Uterus (tissue), 3 donors: ENCODE measurements at regions not wholly inside any gene's neighbourhood (a gene's known extent, or its start where the extent isn't known, plus 50 kb on each side); places are given as distances from the start of the nearest gene placed in this dataset.

ENCODE experiments used
- DNase-seq, 2 donors: peaks; one replicate each; pipeline ENCODE4 v3.0.0-alpha.2; 2019 to 2020
- H3K27ac ChIP-seq, 2 donors: fragments of 200-600 bp; sonication (generic); 1 replicate in 1 of 2; 2 replicates in 1 of 2; pipeline ENCODE4 v1.5.1; 2016 to 2018
- H3K27me3 ChIP-seq, 2 donors: fragments of 200-600 bp; sonication (generic); one replicate each; pipeline ENCODE4 v1.5.1; 2018 to 2019; ENCODE audit warnings: control low read depth in 1 of 2
- H3K36me3 ChIP-seq, 2 donors: fragments of 200-600 bp; sonication (generic); one replicate each; pipeline ENCODE4 v1.5.1; 2019; ENCODE audit warnings: control low read depth in 1 of 2
- H3K4me1 ChIP-seq, 2 donors: fragments of 200-600 bp; sonication (generic); one replicate each; pipeline ENCODE4 v1.5.1; 2018 to 2019; ENCODE audit warnings: control low read depth in 1 of 2
- H3K4me3 ChIP-seq, 2 donors: fragments of 200-600 bp; sonication (generic); 1 replicate in 1 of 2; 2 replicates in 1 of 2; pipeline ENCODE4 v1.5.1; 2018 to 2019; ENCODE audit warnings: mild to moderate bottlenecking in 1 of 2
- H3K9me3 ChIP-seq, 2 donors: fragments of 200-600 bp; sonication (generic); one replicate each; pipeline ENCODE4 v1.5.1; 2019; ENCODE audit warnings: control low read depth in 1 of 2
- POLR2A ChIP-seq, 2 donors: fragments of 450-650 bp; IDR thresholded peaks; one replicate each; pipeline ENCODE4 v1.6.1; 2016; ENCODE audit warnings: antibody characterized with exemption in 2 of 2, mild to moderate bottlenecking in 1 of 2, moderate library complexity in 1 of 2
- intact Hi-C: fragments of 100-400 bp; cut with DNase I; formaldehyde crosslinking; loops from one replicate; pipeline ENCODE4 v1.15.1; 2023; ENCODE audit warnings: low total_unique reads
- TF ChIP-seq, protein P1 (sequence below), 4 experiments: fragments of 200-600 bp in 2 of 4; fragments of 450-650 bp in 2 of 4; sonication (generic) in 2 of 4; IDR thresholded peaks; one replicate each; pipeline ENCODE4 v1.5.1; 2016 to 2019; ENCODE audit warnings: antibody characterized with exemption in 4 of 4, mild to moderate bottlenecking in 2 of 4, moderate library complexity in 1 of 4
- donor health status: DM: yes; HTN: yes; CAD: no.

DNA sequence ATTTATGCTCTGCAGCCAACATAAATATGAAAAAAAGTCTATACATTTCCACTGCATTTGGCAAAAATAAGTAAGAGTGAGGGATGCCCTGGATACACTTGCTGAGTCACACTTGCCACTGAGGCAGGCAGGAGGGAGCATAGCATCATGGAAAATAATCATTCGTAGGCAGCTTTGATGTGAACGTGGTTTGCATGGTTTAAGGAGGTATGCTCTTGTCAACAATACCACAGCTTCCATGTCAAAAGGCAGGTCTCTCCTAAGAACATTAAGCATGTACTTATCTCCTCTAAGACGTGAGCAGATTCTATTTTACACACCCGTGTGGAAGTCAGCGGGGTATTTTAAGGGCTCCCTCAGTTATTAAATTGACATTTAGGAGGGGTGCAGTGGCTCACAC is 89.2 kb upstream of the WDR11 start:
- intact Hi-C loops, result no loop called here
- H3K4me3 ChIP-seq, result no peak overlapping the region
- no peak overlapping the region for H3K27ac ChIP-seq
- no peaks in the 10 kb centered on the region for H3K27me3 ChIP-seq
- TF ChIP-seq, protein P1, sequence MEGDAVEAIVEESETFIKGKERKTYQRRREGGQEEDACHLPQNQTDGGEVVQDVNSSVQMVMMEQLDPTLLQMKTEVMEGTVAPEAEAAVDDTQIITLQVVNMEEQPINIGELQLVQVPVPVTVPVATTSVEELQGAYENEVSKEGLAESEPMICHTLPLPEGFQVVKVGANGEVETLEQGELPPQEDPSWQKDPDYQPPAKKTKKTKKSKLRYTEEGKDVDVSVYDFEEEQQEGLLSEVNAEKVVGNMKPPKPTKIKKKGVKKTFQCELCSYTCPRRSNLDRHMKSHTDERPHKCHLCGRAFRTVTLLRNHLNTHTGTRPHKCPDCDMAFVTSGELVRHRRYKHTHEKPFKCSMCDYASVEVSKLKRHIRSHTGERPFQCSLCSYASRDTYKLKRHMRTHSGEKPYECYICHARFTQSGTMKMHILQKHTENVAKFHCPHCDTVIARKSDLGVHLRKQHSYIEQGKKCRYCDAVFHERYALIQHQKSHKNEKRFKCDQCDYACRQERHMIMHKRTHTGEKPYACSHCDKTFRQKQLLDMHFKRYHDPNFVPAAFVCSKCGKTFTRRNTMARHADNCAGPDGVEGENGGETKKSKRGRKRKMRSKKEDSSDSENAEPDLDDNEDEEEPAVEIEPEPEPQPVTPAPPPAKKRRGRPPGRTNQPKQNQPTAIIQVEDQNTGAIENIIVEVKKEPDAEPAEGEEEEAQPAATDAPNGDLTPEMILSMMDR (IDR thresholded peaks at IDR 0.05), result no peak
- TF ChIP-seq POLR2A (IDR thresholded peaks at IDR 0.05), result no peak
- no peak for DNase-seq
- no peaks in the 10 kb centered on the region for H3K9me3 ChIP-seq
- H3K4me1 ChIP-seq, result no peaks in the 10 kb centered on the region
- H3K36me3 ChIP-seq, result no peaks in the 10 kb centered on the region

DNA sequence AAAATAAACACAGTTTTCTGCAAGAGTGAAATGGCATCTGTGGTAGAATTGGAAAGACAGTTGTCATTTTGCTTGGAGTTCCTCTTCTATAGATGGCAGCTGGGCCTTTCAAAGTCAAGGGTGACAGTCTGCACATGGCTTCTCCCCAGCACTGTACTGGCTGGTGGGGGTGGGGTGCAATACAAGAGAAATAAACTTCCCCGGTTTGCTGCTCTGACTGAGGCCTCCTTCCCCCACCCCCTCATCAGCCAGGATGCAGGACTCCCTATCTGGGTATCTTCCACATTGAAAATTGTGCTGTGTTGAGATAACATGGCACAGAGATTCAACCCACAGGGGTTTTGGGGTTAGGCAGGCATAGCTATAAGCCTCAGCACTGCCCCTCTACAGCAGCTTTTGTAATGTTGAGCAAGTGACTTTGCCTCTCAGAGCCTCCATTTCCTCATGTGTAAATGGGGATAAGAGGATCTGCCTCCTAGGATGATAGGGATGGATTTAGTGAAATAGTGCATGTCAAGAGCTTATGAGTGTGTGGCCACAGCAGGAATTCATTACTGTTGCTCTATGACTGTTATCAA is 85.8 kb upstream of the WDR11 start:
- Histone ChIP-seq H3K27me3 (no peaks in the 10 kb centered on the region), H3K27ac (no peak overlapping the region), H3K36me3 (no peaks in the 10 kb centered on the region), H3K4me1 (no peaks in the 10 kb centered on the region), H3K4me3 (no peak overlapping the region), H3K9me3 (no peaks in the 10 kb centered on the region)
- DNase-seq, result no peak
- TF ChIP-seq, protein P1 (IDR thresholded peaks at IDR 0.05), result no peak
- no peak for TF ChIP-seq POLR2A (IDR thresholded peaks at IDR 0.05)
- intact Hi-C loops, result no loop called here

DNA sequence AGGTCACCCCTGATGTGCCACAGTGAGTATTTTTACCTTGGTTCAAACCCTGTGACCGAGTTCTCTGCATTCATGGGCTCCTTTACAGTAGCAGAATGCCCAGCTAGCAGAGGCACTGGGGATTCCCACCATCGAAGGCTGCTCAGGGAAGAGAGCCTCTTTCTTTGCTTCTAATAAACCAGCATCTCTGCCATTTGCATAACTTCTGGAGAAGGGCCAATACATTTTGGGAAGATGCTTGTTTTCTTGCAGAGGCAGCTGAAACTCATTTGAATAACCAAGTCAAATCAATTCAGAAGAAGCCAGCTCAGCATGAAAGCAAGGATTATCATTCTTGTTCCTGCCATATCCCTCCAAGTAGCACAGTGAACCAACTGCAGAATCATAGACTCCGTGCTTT is 82.9 kb upstream of the WDR11 start:
- DNase-seq, result no peak
- Histone ChIP-seq H3K4me1 (no peaks in the 10 kb centered on the region), H3K9me3 (no peaks in the 10 kb centered on the region), H3K27me3 (no peaks in the 10 kb centered on the region), H3K27ac (no peak overlapping the region), H3K4me3 (no peak overlapping the region), H3K36me3 (no peaks in the 10 kb centered on the region)
- TF ChIP-seq, protein P1 (IDR thresholded peaks at IDR 0.05), result no peak
- TF ChIP-seq POLR2A (IDR thresholded peaks at IDR 0.05), result no peak
- intact Hi-C loops, result no loop called here

DNA sequence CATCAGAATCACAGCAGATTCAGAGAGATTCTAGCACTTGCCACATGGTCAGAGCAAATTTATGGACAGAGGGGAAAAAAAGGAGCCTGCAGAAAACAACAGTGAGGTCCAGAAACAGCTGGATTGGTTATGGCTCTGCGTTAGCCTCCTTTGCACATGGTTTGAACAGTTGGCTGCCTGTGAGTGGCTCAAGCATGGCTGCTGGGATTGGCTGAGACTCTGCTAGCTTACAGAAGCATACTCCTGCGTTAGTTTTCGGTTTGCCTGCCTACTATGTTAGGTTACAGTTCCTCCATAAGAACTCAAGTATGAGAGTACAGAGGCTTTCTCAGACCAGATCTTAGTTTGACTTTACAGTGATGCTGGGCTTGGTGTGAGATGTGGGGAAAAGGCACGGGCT is 80.7 kb upstream of the WDR11 start:
- Histone ChIP-seq H3K27me3 (no peaks in the 10 kb centered on the region), H3K4me3 (no peak overlapping the region), H3K4me1 (no peaks in the 10 kb centered on the region), H3K36me3 (no peaks in the 10 kb centered on the region), H3K9me3 (no peaks in the 10 kb centered on the region), H3K27ac (no peak overlapping the region)
- TF ChIP-seq, protein P1 (IDR thresholded peaks at IDR 0.05), result no peak
- no peak for TF ChIP-seq POLR2A (IDR thresholded peaks at IDR 0.05)
- intact Hi-C loops, result no loop called here
- DNase-seq, result no peak

DNA sequence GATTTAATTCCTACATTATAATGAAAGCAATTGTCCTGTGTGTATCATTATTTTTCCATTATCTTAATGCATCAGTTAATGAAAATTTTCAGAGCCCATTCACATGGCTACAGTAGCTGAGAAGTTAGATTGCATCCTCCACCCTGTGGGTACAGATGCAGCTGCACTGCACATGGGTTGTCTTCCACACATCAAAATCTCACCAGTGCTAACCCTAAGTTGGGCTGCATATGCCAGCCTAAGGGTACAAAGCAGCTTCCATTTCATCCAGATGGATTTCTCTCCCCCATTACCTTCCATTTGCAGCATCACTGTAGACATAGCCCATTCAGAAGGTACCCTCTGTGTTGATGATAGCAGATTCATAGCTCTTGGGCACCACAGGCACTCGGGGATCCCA is 74.7 kb upstream of the WDR11 start:
- no peak for DNase-seq
- H3K27ac ChIP-seq, result no peak overlapping the region
- H3K9me3 ChIP-seq, result no peaks in the 10 kb centered on the region
- intact Hi-C loops, result no loop called here
- no peak for TF ChIP-seq POLR2A (IDR thresholded peaks at IDR 0.05)
- TF ChIP-seq, protein P1 (IDR thresholded peaks at IDR 0.05), result no peak
- H3K4me1 ChIP-seq, result no peaks in the 10 kb centered on the region
- no peaks in the 10 kb centered on the region for H3K36me3 ChIP-seq
- no peaks in the 10 kb centered on the region for H3K27me3 ChIP-seq
- H3K4me3 ChIP-seq, result no peak overlapping the region
